ENCODE measurements at regions not wholly inside any gene's neighbourhood (a gene's known extent, or its start where the extent isn't known, plus 50 kb on each side); places are given as distances from the start of the nearest gene placed in this dataset.

GRCh38 chr6:105804424-105804823, 281.7 kb upstream of the PRDM1 start:
- no peak for TF ChIP-seq EZH2phosphoT487 (IDR thresholded peaks at IDR 0.05; ENCODE audit: borderline replicate concordance, low read depth, low read length)
- TF ChIP-seq CTCF (conservative IDR thresholded peaks at IDR 0.05; ENCODE audit: low read length): no peak
- Histone ChIP-seq H2AFZ (ENCODE audit: low read length) (no peak overlapping the region), H3K9me3 (ENCODE audit: low read length) (no peaks in the 10 kb centered on the region), H3K9me2 (ENCODE audit: insufficient read depth, low read length) (no peaks in the 10 kb centered on the region), H4K20me1 (ENCODE audit: insufficient read depth, low read length) (no peaks in the 10 kb centered on the region), H3K27ac (ENCODE audit: low read depth, low read length, poor library complexity, severe bottlenecking) (no peak overlapping the region), H3K79me2 (ENCODE audit: insufficient read depth, low read depth, low read length) (no peaks in the 10 kb centered on the region), H3K4me2 (ENCODE audit: low read length) (no peak overlapping the region), H3K4me1 (ENCODE audit: insufficient read depth, low read length, poor library complexity, severe bottlenecking) (no peaks in the 10 kb centered on the region), H3K4me3 (ENCODE audit: low read depth, low read length, poor library complexity, severe bottlenecking) (no peak overlapping the region), H3K36me3 (ENCODE audit: insufficient read depth, low read length) (no peaks in the 10 kb centered on the region)
- CTCF ChIA-PET (ENCODE audit: unreplicated experiment): no interaction called here
- POLR2A ChIA-PET: interaction anchor here (0.7 to 1.3 kb wide), 2 partner anchors 10 to 232 kb away, joined by 3 read pairs; no protein-coding TSS in a partner anchor
- intact Hi-C loops (cut with micrococcal nuclease; ENCODE audit: unreplicated experiment): no loop called here
- BruUV-seq (replicated peaks): no TSS peak
- no peak for DNase-seq (ENCODE audit: low spot score)

- Histone ChIP-seq H3K4me1 (ENCODE audit: insufficient read depth, low read length, poor library complexity, severe bottlenecking) (no peaks in the 10 kb centered on the region), H4K20me1 (ENCODE audit: insufficient read depth, low read length) (no peaks in the 10 kb centered on the region), H3K9me2 (ENCODE audit: insufficient read depth, low read length) (no peaks in the 10 kb centered on the region), H2AFZ (ENCODE audit: low read length) (no peak overlapping the region), H3K27ac (ENCODE audit: low read depth, low read length, poor library complexity, severe bottlenecking) (no peak overlapping the region), H3K4me3 (ENCODE audit: low read depth, low read length, poor library complexity, severe bottlenecking) (no peak overlapping the region), H3K36me3 (ENCODE audit: insufficient read depth, low read length) (no peaks in the 10 kb centered on the region), H3K4me2 (ENCODE audit: low read length) (no peak overlapping the region), H3K9me3 (ENCODE audit: low read length) (no peaks in the 10 kb centered on the region), H3K79me2 (ENCODE audit: insufficient read depth, low read depth, low read length) (no peaks in the 10 kb centered on the region)
- ChIA-PET CTCF (ENCODE audit: unreplicated experiment) (no interaction called here), POLR2A (interaction anchor here (0.5 to 1.3 kb wide), 4 partner anchors 9 to 326 kb away, joined by 3 to 5 read pairs (median 3); no protein-coding TSS in a partner anchor)
- intact Hi-C loops (cut with micrococcal nuclease; ENCODE audit: unreplicated experiment): no loop called here
- TF ChIP-seq CTCF (conservative IDR thresholded peaks at IDR 0.05; ENCODE audit: low read length): no peak
- no peak for TF ChIP-seq EZH2phosphoT487 (IDR thresholded peaks at IDR 0.05; ENCODE audit: borderline replicate concordance, low read depth, low read length)
- no peak for DNase-seq (ENCODE audit: low spot score)
- BruUV-seq (replicated peaks): no TSS peak
Observed at GRCh38 chr6:105804000-105804399, 282.1 kb upstream of the PRDM1 start.

GRCh38 chr6:105803442-105803841, 282.7 kb upstream of the PRDM1 start:
- BruUV-seq (replicated peaks): no TSS peak
- Histone ChIP-seq H3K4me2 (ENCODE audit: low read length) (no peak overlapping the region), H3K36me3 (ENCODE audit: insufficient read depth, low read length) (no peaks in the 10 kb centered on the region), H3K79me2 (ENCODE audit: insufficient read depth, low read depth, low read length) (no peaks in the 10 kb centered on the region), H3K4me3 (ENCODE audit: low read depth, low read length, poor library complexity, severe bottlenecking) (no peak overlapping the region), H4K20me1 (ENCODE audit: insufficient read depth, low read length) (no peaks in the 10 kb centered on the region), H3K4me1 (ENCODE audit: insufficient read depth, low read length, poor library complexity, severe bottlenecking) (no peaks in the 10 kb centered on the region), H3K9me3 (ENCODE audit: low read length) (no peaks in the 10 kb centered on the region), H3K27ac (ENCODE audit: low read depth, low read length, poor library complexity, severe bottlenecking) (no peak overlapping the region), H3K9me2 (ENCODE audit: insufficient read depth, low read length) (no peaks in the 10 kb centered on the region), H2AFZ (ENCODE audit: low read length) (no peak overlapping the region)
- TF ChIP-seq EZH2phosphoT487 (IDR thresholded peaks at IDR 0.05; ENCODE audit: borderline replicate concordance, low read depth, low read length) (no peak), CTCF (conservative IDR thresholded peaks at IDR 0.05; ENCODE audit: low read length) (no peak)
- intact Hi-C loops (cut with micrococcal nuclease; ENCODE audit: unreplicated experiment): no loop called here
- ChIA-PET CTCF (ENCODE audit: unreplicated experiment) (no interaction called here), POLR2A (interaction anchor here (0.5 to 1.3 kb wide), 6 partner anchors 8 to 621 kb away, joined by 3 to 5 read pairs (median 3); no protein-coding TSS in a partner anchor)
- DNase-seq (ENCODE audit: low spot score): no peak

Data from OCI-LY7 (cell line).